ENCODE measurements at regions not wholly inside any gene's neighbourhood (a gene's known extent, or its start where the extent isn't known, plus 50 kb on each side); places are given as distances from the start of the nearest gene placed in this dataset.
A peak's percentile ranks its signal among the peaks of the same experiment; 100 is the strongest.

DNA sequence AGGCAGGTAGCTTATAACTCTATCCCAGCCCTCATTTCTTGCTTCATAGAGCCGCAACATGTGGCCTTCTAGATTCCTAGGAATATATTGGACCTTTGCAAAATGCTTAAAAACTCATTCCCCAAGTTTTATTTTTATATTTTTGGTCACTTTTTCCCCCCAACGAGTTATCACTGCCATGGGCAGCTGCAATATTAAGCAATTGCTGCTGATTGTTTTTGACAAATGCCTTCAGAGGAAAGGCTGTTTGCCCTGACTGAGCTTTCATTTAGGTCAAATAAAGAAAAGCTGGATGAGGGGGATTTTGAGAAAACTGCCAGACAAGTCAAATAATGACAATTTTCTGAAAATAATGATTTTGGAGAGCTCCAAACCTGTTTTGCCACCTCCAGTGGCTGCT, 976.9 kb upstream of the MBL2 start:
- no peak for DNase-seq (ENCODE audit: low spot score in 2 of 2)
- no peaks in the 10 kb centered on the region for H3K36me3 ChIP-seq (replicated peaks)
- H3K4me3 ChIP-seq, result no peak overlapping the region
- no peaks in the 10 kb centered on the region for H3K4me1 ChIP-seq
- in situ Hi-C loops (cut with MboI; ENCODE audit: low sequenced_read_pairs), result no loop called here
- no peaks in the 10 kb centered on the region for H3K27me3 ChIP-seq (ENCODE audit: low read depth)
- no peaks in the 10 kb centered on the region for H3K9me3 ChIP-seq

GRCh38 chr10:53748319-53748718, 975.7 kb upstream of the MBL2 start:
- DNase-seq (ENCODE audit: low spot score in 2 of 2), result no peak
- H3K9me3 ChIP-seq, result no peaks in the 10 kb centered on the region
- H3K4me1 ChIP-seq, result no peaks in the 10 kb centered on the region
- H3K27me3 ChIP-seq (ENCODE audit: low read depth), result no peaks in the 10 kb centered on the region
- no peak overlapping the region for H3K4me3 ChIP-seq
- in situ Hi-C loops (cut with MboI; ENCODE audit: low sequenced_read_pairs), result no loop called here
- no peaks in the 10 kb centered on the region for H3K36me3 ChIP-seq (replicated peaks)

GRCh38 chr10:53744746-53745145, 972.2 kb upstream of the MBL2 start:
- DNase-seq (ENCODE audit: low spot score in 2 of 2), result peak in 1 of 2 experiments; percentile 8
- in situ Hi-C loops (cut with MboI; ENCODE audit: low sequenced_read_pairs), result no loop called here
- H3K9me3 ChIP-seq, result no peaks in the 10 kb centered on the region
- no peak overlapping the region for H3K4me3 ChIP-seq
- no peaks in the 10 kb centered on the region for H3K36me3 ChIP-seq (replicated peaks)
- H3K27me3 ChIP-seq (ENCODE audit: low read depth), result no peaks in the 10 kb centered on the region
- H3K4me1 ChIP-seq, result no peaks in the 10 kb centered on the region

DNA sequence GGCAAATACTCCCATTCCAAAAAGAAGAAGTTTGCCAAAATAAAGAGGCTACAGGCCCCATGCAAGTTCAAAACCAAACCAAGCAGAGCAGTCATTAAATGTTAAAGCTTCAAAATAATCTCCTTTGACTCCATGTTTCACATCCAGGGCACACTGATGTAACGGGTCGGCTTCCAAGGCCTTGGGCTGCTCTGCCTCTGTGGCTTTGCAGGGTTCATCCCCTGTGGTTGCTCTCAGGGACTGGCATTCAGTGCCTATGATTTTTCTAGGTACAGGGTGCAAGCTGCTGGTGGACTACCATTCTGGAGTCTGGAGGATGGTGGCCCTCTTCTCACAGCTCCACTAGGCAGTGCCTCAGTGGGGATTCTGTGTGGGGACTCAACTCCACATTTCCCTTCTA, 971.6 kb upstream of the MBL2 start:
- in situ Hi-C loops (cut with MboI; ENCODE audit: low sequenced_read_pairs), result no loop called here

GRCh38 chr10:53737132-53737531, 964.5 kb upstream of the MBL2 start:
- Histone ChIP-seq H3K9me3 (no peaks in the 10 kb centered on the region), H3K36me3 (replicated peaks) (no peaks in the 10 kb centered on the region), H3K4me3 (no peak overlapping the region), H3K27me3 (ENCODE audit: low read depth) (no peaks in the 10 kb centered on the region), H3K4me1 (no peaks in the 10 kb centered on the region)
- no peak for DNase-seq (ENCODE audit: low spot score in 2 of 2)
- in situ Hi-C loops (cut with MboI; ENCODE audit: low sequenced_read_pairs), result no loop called here

More for the DNA sequence above, 971.6 kb upstream of the MBL2 start:
- no peaks in the 10 kb centered on the region for H3K36me3 ChIP-seq (replicated peaks)
- H3K9me3 ChIP-seq, result no peaks in the 10 kb centered on the region
- no peaks in the 10 kb centered on the region for H3K4me1 ChIP-seq
- no peaks in the 10 kb centered on the region for H3K27me3 ChIP-seq (ENCODE audit: low read depth)
- H3K4me3 ChIP-seq, result no peak overlapping the region
- DNase-seq (ENCODE audit: low spot score in 2 of 2), result no peak

GRCh38 chr10:53726921-53727320, 954.3 kb upstream of the MBL2 start:
- H3K4me1 ChIP-seq, result no peaks in the 10 kb centered on the region
- no peaks in the 10 kb centered on the region for H3K9me3 ChIP-seq
- no peak for DNase-seq (ENCODE audit: low spot score in 2 of 2)
- no peak overlapping the region for H3K4me3 ChIP-seq
- no peaks in the 10 kb centered on the region for H3K36me3 ChIP-seq (replicated peaks)
- no peaks in the 10 kb centered on the region for H3K27me3 ChIP-seq (ENCODE audit: low read depth)
- in situ Hi-C loops (cut with MboI; ENCODE audit: low sequenced_read_pairs), result no loop called here

DNA sequence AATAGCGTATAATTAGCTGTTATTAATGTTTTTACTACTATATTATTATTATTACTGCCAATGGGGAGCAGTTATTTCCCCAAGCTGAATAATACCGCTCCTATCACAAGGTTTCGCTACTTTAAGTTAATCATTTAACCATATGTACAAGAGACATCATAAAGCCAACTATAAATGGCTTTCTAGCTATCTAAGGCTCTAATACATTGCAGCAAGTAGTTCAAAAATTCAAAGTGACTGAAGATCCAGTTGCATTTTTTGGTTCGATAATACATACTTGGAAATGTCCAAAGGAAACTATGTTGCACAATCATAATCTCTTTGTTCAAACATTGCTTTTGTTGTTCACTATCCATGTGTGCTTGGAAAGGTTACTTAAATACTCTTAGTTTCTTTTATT, 952.0 kb upstream of the MBL2 start:
- Histone ChIP-seq H3K36me3 (replicated peaks) (no peaks in the 10 kb centered on the region), H3K9me3 (no peaks in the 10 kb centered on the region), H3K27me3 (ENCODE audit: low read depth) (no peaks in the 10 kb centered on the region), H3K4me1 (no peaks in the 10 kb centered on the region), H3K4me3 (no peak overlapping the region)
- in situ Hi-C loops (cut with MboI; ENCODE audit: low sequenced_read_pairs), result no loop called here
- DNase-seq (ENCODE audit: low spot score in 2 of 2), result no peak

DNA sequence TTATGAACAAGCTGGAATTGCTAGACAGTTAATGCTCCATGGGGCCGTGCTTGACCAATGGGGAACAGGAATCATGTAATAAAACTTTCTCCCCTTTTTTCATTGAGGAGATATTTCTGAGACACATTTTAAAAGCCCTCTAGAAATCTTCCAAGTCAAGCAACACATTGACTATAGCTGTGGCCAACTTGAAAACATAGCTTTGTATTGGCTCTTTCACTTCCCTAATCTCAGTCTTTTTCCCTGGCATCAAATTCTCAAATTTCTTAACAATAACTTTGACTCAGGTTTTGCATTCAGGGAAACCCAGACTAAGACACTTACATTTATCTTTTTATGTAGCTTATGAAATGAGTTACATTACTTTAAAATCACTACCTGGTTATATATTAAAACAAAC, 947.1 kb upstream of the MBL2 start:
- DNase-seq (ENCODE audit: low spot score in 2 of 2), result no peak
- no peaks in the 10 kb centered on the region for H3K36me3 ChIP-seq (replicated peaks)
- no peak overlapping the region for H3K4me3 ChIP-seq
- no peaks in the 10 kb centered on the region for H3K4me1 ChIP-seq
- in situ Hi-C loops (cut with MboI; ENCODE audit: low sequenced_read_pairs), result no loop called here
- no peaks in the 10 kb centered on the region for H3K9me3 ChIP-seq
- peaks cover 2% of the 10 kb centered on the region; the same call in 1 of the 2 replicates for H3K27me3 ChIP-seq (ENCODE audit: low read depth)

- Histone ChIP-seq H3K4me3 (no peak overlapping the region), H3K9me3 (no peaks in the 10 kb centered on the region), H3K4me1 (no peaks in the 10 kb centered on the region), H3K27me3 (ENCODE audit: low read depth) (peaks cover 2% of the 10 kb centered on the region; the same call in 1 of the 2 replicates), H3K36me3 (replicated peaks) (no peaks in the 10 kb centered on the region)
- in situ Hi-C loops (cut with MboI; ENCODE audit: low sequenced_read_pairs), result no loop called here
- DNase-seq (ENCODE audit: low spot score in 2 of 2), result no peak
These were observed 943.6 kb upstream of the MBL2 start for GRCh38 chr10:53716156-53716555.

DNA sequence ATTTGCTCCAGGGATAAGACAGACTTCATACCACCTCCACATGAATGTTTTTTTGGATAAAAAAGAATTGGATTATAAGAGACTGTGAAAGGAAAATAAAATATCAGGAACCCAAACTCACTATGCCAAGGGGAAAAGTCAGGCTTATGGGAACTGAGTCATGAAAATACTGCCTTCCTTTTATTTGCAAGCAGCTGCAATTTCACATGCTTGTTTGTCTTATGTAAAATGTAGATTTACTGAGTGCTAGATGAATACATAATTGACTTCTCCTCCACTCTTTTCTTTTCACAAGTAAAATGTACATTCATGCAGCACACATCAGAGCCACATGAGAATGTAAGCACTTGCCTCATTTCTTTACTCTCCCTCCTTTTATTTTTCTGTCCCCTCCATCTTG, 940.8 kb upstream of the MBL2 start:
- in situ Hi-C loops (cut with MboI; ENCODE audit: low sequenced_read_pairs), result no loop called here
- Histone ChIP-seq H3K9me3 (no peaks in the 10 kb centered on the region), H3K4me3 (no peak overlapping the region), H3K27me3 (ENCODE audit: low read depth) (peaks cover 2% of the 10 kb centered on the region; the same call in 1 of the 2 replicates), H3K36me3 (replicated peaks) (no peaks in the 10 kb centered on the region), H3K4me1 (no peaks in the 10 kb centered on the region)
- DNase-seq (ENCODE audit: low spot score in 2 of 2), result no peak

- Histone ChIP-seq H3K4me1 (no peaks in the 10 kb centered on the region), H3K36me3 (replicated peaks) (no peaks in the 10 kb centered on the region), H3K9me3 (no peaks in the 10 kb centered on the region), H3K27me3 (ENCODE audit: low read depth) (no peaks in the 10 kb centered on the region), H3K4me3 (no peak overlapping the region)
- no peak for DNase-seq (ENCODE audit: low spot score in 2 of 2)
- in situ Hi-C loops (cut with MboI; ENCODE audit: low sequenced_read_pairs), result no loop called here
These were observed 929.9 kb upstream of the MBL2 start for GRCh38 chr10:53702489-53702888.

- Histone ChIP-seq H3K36me3 (replicated peaks) (no peaks in the 10 kb centered on the region), H3K4me1 (no peaks in the 10 kb centered on the region), H3K9me3 (no peaks in the 10 kb centered on the region), H3K27me3 (ENCODE audit: low read depth) (no peaks in the 10 kb centered on the region), H3K4me3 (no peak overlapping the region)
- in situ Hi-C loops (cut with MboI; ENCODE audit: low sequenced_read_pairs), result no loop called here
- no peak for DNase-seq (ENCODE audit: low spot score in 2 of 2)
These were observed 928.6 kb upstream of the MBL2 start for GRCh38 chr10:53701213-53701612.

- H3K4me1 ChIP-seq, result no peaks in the 10 kb centered on the region
- H3K4me3 ChIP-seq, result no peak overlapping the region
- DNase-seq (ENCODE audit: low spot score in 2 of 2), result no peak
- H3K36me3 ChIP-seq (replicated peaks), result no peaks in the 10 kb centered on the region
- no peaks in the 10 kb centered on the region for H3K9me3 ChIP-seq
- no peaks in the 10 kb centered on the region for H3K27me3 ChIP-seq (ENCODE audit: low read depth)
- in situ Hi-C loops (cut with MboI; ENCODE audit: low sequenced_read_pairs), result no loop called here
These were observed 927.7 kb upstream of the MBL2 start for GRCh38 chr10:53700278-53700677.

- H3K27me3 ChIP-seq (ENCODE audit: low read depth), result no peaks in the 10 kb centered on the region
- in situ Hi-C loops (cut with MboI; ENCODE audit: low sequenced_read_pairs), result no loop called here
These were observed 927.1 kb upstream of the MBL2 start for GRCh38 chr10:53699684-53700083.

DNA sequence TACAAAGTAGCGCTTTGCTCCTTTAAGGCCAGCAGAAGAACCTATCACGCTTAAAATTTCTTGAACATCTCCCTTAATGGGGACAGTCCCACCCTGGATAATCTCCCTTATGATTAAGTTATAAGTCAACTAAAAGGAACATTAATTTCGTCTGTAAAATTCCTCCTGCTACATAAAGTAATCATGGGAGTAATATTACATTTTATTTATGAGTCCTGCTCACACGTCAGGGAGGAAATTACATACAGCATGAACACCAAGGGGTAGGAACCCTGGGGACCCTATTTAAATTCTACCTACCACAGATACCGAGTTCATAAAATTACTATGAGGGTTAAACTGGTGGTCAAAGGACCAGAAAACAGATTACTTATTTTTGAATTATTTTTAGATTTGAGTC, 926.6 kb upstream of the MBL2 start:
- Histone ChIP-seq H3K9me3 (no peaks in the 10 kb centered on the region), H3K4me3 (no peak overlapping the region), H3K27me3 (ENCODE audit: low read depth) (no peaks in the 10 kb centered on the region), H3K4me1 (no peaks in the 10 kb centered on the region), H3K36me3 (replicated peaks) (no peaks in the 10 kb centered on the region)
- in situ Hi-C loops (cut with MboI; ENCODE audit: low sequenced_read_pairs), result no loop called here
- DNase-seq (ENCODE audit: low spot score in 2 of 2), result no peak

More at GRCh38 chr10:53699684-53700083, 927.1 kb upstream of the MBL2 start:
- no peak for DNase-seq (ENCODE audit: low spot score in 2 of 2)
- Histone ChIP-seq H3K4me1 (no peaks in the 10 kb centered on the region), H3K36me3 (replicated peaks) (no peaks in the 10 kb centered on the region), H3K4me3 (no peak overlapping the region), H3K9me3 (no peaks in the 10 kb centered on the region)

Data from HAP-1 (cell line).